GM19351 (cell line): ENCODE measurements at regions not wholly inside any gene's neighbourhood (a gene's known extent, or its start where the extent isn't known, plus 50 kb on each side); places are given as distances from the start of the nearest gene placed in this dataset.

Source experiments
- ATAC-seq: cut with Tn5 transposase; IDR thresholded peaks from one replicate; pipeline ENCODE4 v1.9.1; 2021; ENCODE audit warnings: mild to moderate bottlenecking, moderate library complexity; ENCODE audit not compliant: unreplicated experiment

- no peak for ATAC-seq
Observed at GRCh38 chr2:48134704-48135103, 179.8 kb upstream of the FOXN2 start.

GRCh38 chr2:48135797-48136196, 178.7 kb upstream of the FOXN2 start:
- ATAC-seq = no peak

GRCh38 chr2:48137829-48138228, 176.7 kb upstream of the FOXN2 start:
- no peak for ATAC-seq

- ATAC-seq = no peak
Observed at GRCh38 chr2:48138898-48139297, 175.6 kb upstream of the FOXN2 start.

- ATAC-seq = no peak
Observed at GRCh38 chr2:48140586-48140985, 173.9 kb upstream of the FOXN2 start.

- no peak for ATAC-seq
Observed at GRCh38 chr2:48144777-48145176, 169.7 kb upstream of the FOXN2 start.

- ATAC-seq = no peak
Observed at GRCh38 chr2:48145845-48146452, 168.5 kb upstream of the FOXN2 start.

- ATAC-seq = no peak
Observed at GRCh38 chr2:48146552-48146951, 167.9 kb upstream of the FOXN2 start.

GRCh38 chr2:48147719-48148118, 166.8 kb upstream of the FOXN2 start:
- ATAC-seq = no peak

GRCh38 chr2:48148841-48149430, 165.5 kb upstream of the FOXN2 start:
- ATAC-seq = no peak

GRCh38 chr2:48157150-48157549, 157.3 kb upstream of the FOXN2 start:
- ATAC-seq = no peak

- ATAC-seq = no peak
Observed at GRCh38 chr2:48161628-48162027, 152.9 kb upstream of the FOXN2 start.

GRCh38 chr2:48162742-48163141, 151.7 kb upstream of the FOXN2 start:
- no peak for ATAC-seq

- ATAC-seq = no peak
Observed at GRCh38 chr2:48165070-48165753, 149.3 kb upstream of the FOXN2 start.

GRCh38 chr2:48169141-48169592, 145.3 kb upstream of the FOXN2 start:
- no peak for ATAC-seq

GRCh38 chr2:48170281-48170680, 144.2 kb upstream of the FOXN2 start:
- no peak for ATAC-seq

GRCh38 chr2:48173141-48173540, 141.3 kb upstream of the FOXN2 start:
- ATAC-seq = no peak

GRCh38 chr2:48174503-48174902, 140.0 kb upstream of the FOXN2 start:
- ATAC-seq = no peak

GRCh38 chr2:48175254-48175653, 139.2 kb upstream of the FOXN2 start:
- ATAC-seq = no peak

- ATAC-seq = no peak
Observed at GRCh38 chr2:48175656-48176055, 138.8 kb upstream of the FOXN2 start.

- ATAC-seq = no peak
Observed at GRCh38 chr2:48176876-48177275, 137.6 kb upstream of the FOXN2 start.

- ATAC-seq = no peak
Observed at GRCh38 chr2:48178611-48179010, 135.9 kb upstream of the FOXN2 start.
